ENCODE measurements at regions not wholly inside any gene's neighbourhood (a gene's known extent, or its start where the extent isn't known, plus 50 kb on each side); places are given as distances from the start of the nearest gene placed in this dataset.

- DNase-seq (ENCODE audit: extremely low read depth, low read depth): no peak
These were observed 606.7 kb downstream of the STIM2 start for GRCh38 chr4:27467351-27467750.

GRCh38 chr4:27472364-27472763, 611.7 kb downstream of the STIM2 start:
- DNase-seq (ENCODE audit: extremely low read depth, low read depth): no peak

DNA sequence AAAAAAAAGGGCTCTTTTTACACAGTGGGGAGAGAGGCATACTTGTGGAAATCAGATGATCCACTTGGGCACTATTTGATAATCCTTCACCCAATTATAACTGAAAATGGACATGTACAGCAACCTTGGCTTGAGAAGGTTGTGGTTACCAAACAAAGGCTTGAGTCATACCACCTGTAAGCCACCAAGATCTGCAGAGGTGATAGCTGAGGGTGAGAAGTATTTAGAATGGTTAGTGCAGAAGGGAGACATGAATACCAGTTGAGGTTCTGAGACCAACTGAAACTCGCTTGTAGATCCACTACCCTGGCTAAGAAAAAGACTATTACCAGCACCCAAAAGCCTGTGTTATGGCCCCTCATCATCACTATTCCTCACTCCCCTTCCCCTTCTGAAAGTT, 614.0 kb downstream of the STIM2 start:
- no peak for DNase-seq (ENCODE audit: extremely low read depth, low read depth)

GRCh38 chr4:27484216-27484615, 623.6 kb downstream of the STIM2 start:
- no peak for DNase-seq (ENCODE audit: extremely low read depth, low read depth)

DNA sequence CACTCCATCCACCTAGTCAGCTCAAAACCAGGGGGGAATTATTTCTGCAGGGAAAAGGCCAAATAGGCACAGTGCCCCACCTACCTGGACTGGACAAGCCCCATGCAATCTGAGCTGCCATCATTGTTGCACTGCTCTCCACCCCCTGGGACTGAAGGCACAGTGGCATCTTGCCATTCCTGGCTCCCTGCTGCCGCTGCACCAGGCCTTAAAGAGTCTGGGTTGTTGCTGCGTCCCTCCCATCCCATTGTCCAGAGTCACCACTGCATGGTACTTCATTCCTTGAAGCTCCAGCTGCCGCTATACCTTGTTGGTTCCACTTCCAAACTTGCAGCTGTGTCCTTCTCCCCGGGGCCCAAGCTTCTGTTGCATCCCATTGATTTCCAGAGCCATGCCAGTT, 629.7 kb downstream of the STIM2 start:
- DNase-seq (ENCODE audit: extremely low read depth, low read depth): no peak

DNA sequence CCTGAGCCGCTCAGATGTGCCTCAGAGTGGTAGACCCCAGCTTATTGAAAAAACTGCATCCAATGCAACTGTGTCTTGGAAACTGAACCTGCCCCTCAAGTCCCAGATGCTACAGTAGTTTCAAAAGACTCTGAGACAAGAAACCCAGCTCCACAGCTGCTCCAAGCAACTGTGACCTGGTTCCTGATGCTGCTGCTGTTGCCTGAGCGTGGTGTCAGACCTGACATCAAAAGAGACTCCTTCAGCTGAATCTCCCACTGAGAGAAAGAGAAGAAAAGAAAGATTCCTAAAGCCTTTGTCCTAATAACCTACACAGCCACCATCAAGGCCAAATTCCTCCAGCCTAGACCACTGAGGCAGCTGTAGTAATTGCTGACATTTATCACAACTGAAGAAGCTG, 630.1 kb downstream of the STIM2 start:
- no peak for DNase-seq (ENCODE audit: extremely low read depth, low read depth)

DNA sequence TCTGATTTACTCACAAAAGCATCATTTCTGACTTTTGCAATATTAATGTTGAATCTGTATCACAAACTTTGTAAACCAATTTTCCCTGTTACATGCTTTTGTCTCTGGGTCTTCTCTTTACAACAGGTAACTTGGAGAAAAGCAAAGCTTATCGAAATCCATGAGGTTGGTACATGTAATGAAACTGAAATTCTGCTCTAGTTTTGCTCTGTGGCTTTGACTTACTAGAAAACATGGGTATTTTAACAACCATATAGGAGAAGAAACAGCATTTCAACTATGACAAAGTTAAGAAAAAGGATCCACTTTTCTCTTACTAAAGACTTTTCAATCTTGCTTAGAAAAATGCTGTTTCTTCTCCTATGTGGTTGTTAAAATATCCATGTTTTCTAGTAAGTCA, 645.8 kb downstream of the STIM2 start:
- DNase-seq (ENCODE audit: extremely low read depth, low read depth): no peak

- no peak for DNase-seq (ENCODE audit: extremely low read depth, low read depth)
These were observed 654.1 kb downstream of the STIM2 start for GRCh38 chr4:27514711-27515110.

GRCh38 chr4:27515140-27515539, 654.5 kb downstream of the STIM2 start:
- no peak for DNase-seq (ENCODE audit: extremely low read depth, low read depth)

- DNase-seq (ENCODE audit: extremely low read depth, low read depth): no peak
These were observed 658.2 kb downstream of the STIM2 start for GRCh38 chr4:27518876-27519275.

DNA sequence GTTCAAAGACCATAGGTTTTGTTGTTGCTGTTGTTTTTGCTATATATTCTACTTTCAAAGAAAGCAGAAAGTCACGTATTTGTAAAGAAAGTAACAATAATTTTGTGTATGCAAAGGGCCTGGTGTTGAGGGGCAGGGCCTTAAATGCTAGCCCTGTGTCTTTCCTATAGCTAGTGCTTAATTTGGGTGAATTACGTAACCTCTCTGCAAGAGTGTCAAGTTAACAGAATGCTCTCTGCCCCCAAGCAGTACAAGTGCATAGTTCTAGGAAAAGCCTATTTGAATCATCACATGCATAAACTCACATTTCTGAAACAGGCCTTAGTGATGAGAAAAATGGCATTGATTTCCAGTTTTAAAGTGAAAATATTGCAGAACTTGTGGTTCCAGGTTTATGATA, 663.6 kb downstream of the STIM2 start:
- DNase-seq (ENCODE audit: extremely low read depth, low read depth): no peak

GRCh38 chr4:27534488-27534887, 673.8 kb downstream of the STIM2 start:
- DNase-seq (ENCODE audit: extremely low read depth, low read depth): no peak

DNA sequence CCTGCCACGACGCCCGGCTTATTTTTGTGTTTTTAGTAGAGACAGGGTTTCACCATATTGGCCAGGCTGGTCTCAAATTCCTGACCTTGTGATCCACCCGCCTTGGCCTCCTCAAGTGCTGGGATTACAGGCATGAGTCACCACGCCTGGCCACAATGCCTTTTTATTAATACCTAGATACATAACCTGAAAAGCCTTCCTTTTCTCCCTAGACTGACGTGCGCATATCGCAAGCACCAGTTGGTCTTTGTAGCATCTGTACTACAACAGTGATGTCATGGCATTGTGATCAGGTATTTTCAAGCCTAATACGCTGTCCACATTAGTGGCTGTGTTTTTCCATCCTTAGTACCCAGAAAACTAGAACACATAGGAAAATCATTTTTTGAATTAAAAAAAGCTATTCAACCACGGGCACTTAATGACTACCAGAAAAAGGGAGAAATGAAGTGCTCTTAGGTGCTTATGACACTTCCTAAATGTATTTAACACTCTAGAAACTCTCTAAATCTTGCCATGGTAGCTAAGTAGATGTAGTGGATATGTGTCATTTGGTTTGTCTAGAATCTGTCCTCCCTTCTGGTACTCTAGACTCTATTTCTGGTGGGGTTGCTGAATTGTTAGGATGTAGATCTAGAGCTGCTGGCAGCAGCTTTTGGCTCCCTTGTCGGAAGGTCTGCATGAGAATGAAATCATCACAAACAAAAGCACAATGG, 707.8 kb downstream of the STIM2 start:
- DNase-seq (ENCODE audit: extremely low read depth, low read depth): no peak

GRCh38 chr4:27568952-27569319, 708.3 kb downstream of the STIM2 start:
- no peak for DNase-seq (ENCODE audit: extremely low read depth, low read depth)

- no peak for DNase-seq (ENCODE audit: extremely low read depth, low read depth)
These were observed 714.1 kb downstream of the STIM2 start for GRCh38 chr4:27574743-27575142.

DNA sequence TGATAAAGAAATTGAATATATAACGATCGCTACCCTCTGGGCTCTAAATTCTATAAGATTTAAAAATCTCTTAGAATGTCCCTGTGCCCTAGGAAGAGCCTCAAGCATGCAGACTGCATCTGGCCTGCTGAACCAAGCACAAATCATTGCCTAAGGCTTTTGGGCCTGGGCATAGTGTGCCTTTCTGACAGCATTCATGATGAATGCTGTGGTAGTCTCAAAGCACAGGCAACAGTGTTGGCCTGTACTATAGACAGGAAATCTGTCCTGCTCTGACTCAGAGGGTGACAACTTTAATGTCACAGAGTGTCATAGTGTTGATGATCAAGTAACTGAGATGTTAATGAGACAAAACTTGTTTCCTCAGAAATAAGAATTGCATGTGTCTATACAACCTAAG, 717.3 kb downstream of the STIM2 start:
- DNase-seq (ENCODE audit: extremely low read depth, low read depth): no peak

DNA sequence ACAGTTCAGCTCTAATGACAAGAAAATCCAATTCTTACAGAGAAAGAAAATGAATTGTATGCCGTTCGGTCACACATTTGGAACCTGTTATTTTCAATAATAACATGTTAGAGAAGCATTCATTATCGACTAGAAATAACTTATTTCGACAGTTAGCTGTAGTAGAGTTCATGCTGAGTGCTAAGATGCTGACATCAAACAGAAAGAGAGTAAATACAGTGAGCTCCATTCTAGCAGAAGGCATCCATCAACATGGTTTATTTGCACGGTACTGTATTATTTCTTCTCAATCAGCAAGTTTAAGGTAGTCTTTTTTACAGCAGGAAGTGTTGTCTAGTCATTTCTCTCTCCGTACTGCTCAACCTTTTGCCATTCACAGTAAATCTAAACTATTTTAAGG, 732.1 kb downstream of the STIM2 start:
- no peak for DNase-seq (ENCODE audit: extremely low read depth, low read depth)

GRCh38 chr4:27594922-27595321, 734.3 kb downstream of the STIM2 start:
- no peak for DNase-seq (ENCODE audit: extremely low read depth, low read depth)

DNA sequence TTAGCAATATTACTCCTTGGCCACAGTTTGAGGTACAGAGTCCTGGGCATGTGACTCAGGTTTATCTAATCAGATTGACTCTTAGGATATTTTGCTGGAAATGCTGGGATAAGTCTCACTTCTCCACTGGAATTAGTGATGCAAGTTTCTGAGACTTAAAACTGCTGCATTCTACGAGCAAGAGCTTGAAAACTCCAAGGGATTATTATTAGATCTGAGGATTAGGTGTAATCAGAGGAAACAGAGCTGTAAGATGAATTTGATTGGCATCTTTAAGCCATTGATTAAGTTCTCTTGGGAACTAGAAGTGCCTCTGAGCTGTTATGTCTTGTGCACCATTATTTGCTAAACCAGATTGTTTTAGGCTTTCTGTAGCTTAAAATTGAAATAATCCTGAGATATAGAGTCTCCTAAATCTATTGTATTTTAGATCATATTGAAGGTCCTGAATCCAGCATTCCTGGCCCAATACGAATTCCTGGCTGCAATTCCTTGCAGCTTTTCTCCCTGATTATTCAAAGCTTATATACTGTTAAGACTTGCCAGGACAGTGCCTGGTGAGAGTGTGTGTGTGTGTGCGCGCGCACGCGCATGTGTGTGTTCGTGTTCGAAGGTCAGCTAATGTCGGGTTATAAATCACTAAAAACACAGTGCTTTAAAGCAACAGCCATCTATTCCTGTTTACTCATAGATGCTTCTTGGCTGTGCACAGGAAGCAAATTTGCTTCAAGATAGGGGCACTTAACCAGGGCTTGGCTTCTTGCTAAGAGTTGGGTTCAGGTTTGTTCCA, 735.1 kb downstream of the STIM2 start:
- no peak for DNase-seq (ENCODE audit: extremely low read depth, low read depth)

GRCh38 chr4:27602172-27602571, 741.5 kb downstream of the STIM2 start:
- DNase-seq (ENCODE audit: extremely low read depth, low read depth): no peak

DNA sequence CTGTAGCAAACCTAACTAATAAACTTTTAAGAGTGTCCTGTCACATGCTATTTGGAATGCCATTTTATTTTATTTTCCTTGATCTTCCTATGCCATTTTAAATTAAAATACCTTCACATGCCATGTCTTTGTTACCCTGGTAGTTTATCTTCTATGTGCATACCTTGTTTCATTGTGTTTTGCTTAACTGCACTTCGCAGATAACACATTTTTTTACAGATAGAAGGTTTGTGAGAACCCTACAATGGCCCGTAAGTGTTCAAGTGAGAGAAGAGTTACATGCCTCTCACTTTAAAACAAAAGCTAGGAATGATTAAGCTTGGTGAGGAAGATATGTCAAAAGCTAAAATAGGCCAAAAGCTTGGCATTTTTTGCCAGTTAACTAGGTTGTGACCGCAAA, 744.1 kb downstream of the STIM2 start:
- DNase-seq (ENCODE audit: extremely low read depth, low read depth): no peak

- no peak for DNase-seq (ENCODE audit: extremely low read depth, low read depth)
These were observed 755.5 kb downstream of the STIM2 start for GRCh38 chr4:27616166-27616565.
